HG03064 (cell line): ENCODE measurements at regions not wholly inside any gene's neighbourhood (a gene's known extent, or its start where the extent isn't known, plus 50 kb on each side); places are given as distances from the start of the nearest gene placed in this dataset.
"Not testable (repeated sequence)": the region's sequence is repeated elsewhere in the genome, so short reads cannot be mapped to it uniquely, and the experiment has no call there.

Experiments used
- ATAC-seq: cut with Tn5 transposase; IDR thresholded peaks from one replicate; pipeline ENCODE4 v1.9.1; 2021; ENCODE audit warnings: low read depth; ENCODE audit not compliant: unreplicated experiment

DNA sequence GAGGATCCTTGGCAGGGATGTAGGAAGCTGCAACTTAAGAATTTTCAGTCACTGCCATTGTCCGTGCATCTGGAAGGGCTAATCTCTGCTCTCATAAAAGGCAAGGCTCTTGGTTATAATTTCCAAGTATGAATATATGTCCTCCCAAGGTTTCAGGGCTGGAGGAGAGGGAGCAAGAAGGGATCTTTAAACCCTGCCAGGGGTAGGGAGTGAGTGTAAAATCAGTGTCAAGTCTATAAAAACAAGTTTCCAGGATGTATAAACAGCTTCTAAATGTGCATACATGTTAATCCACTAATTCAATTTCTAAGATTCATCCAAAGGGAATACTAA is 110.2 kb upstream of the CYRIA start:
- ATAC-seq: no peak

- no peak for ATAC-seq
Observed at GRCh38 chr2:16774980-16775898, 109.6 kb upstream of the CYRIA start.

DNA sequence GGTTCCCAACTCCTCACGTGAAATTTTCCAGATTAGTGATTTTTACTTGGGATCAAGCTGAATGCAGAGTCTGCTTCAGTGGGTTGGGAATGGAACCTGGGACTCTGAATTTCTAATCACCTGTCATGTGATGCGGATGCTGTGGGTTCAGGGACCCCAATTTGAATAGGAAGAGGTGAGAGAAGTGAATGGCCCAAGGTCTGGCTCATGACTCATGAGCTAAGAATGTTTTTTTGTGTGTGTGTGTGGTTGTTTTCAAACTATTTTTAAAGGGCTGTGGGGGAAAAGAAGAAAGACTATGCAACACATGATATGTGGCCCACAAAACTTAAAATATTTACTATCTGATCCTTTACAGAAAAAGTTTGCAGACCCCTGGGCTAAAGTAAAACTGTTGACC is 108.5 kb upstream of the CYRIA start:
- ATAC-seq: no peak

DNA sequence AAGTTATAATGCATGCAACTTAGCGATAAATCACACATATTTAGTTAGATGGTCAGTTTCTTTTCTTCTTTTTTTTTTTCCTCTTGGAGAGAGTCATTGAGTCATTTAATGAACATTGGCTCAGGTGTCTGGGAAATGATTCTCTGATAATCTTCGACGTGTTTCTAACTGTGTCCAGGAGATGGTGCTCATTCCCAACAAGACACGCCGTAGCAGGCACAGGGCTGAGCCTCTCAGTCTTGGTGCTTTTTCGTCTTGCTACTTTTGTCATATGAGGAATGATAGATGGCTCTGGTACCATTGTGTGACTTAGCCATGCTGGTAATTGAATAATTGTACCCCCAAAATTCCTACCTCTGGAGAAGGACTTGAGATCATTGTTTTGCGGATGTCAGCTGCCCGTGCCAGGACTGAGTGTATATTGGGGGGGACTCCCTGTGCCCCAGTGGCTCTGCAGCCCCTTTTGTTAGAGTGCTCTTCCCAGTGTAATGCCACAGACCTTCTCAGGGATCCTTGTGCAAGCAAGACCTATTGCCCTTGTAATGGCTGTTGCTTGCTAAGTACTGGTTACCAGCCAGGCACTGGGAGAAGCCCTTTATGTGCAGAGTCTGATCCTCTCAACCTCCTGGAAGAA is 107.6 kb upstream of the CYRIA start:
- no peak for ATAC-seq

GRCh38 chr2:16767789-16768476 is 102.3 kb upstream of the CYRIA start:
- no peak for ATAC-seq

GRCh38 chr2:16765356-16765755 is 99.7 kb upstream of the CYRIA start:
- no peak for ATAC-seq

DNA sequence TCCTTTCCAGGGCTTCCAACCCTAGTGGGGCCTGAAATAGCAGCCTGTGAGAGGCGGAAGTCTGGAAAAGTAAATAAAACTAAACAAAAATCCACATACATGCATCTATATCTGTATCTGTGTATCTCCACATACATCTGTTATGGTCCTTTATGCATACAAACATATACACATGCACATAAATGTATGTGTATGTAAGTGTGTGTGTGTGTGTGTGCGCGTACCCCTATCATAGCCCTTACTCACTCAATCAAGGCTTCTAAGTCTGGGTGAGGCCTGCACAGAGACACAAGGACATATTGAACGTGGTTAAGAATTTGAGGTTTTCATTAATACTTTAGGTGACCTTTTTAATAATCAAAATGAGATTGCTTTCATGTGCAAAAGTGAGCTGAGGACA is 98.9 kb upstream of the CYRIA start:
- ATAC-seq: no peak

- no peak for ATAC-seq
Observed at GRCh38 chr2:16763493-16763899, 97.9 kb upstream of the CYRIA start.

GRCh38 chr2:16763056-16763455 is 97.4 kb upstream of the CYRIA start:
- no peak for ATAC-seq

DNA sequence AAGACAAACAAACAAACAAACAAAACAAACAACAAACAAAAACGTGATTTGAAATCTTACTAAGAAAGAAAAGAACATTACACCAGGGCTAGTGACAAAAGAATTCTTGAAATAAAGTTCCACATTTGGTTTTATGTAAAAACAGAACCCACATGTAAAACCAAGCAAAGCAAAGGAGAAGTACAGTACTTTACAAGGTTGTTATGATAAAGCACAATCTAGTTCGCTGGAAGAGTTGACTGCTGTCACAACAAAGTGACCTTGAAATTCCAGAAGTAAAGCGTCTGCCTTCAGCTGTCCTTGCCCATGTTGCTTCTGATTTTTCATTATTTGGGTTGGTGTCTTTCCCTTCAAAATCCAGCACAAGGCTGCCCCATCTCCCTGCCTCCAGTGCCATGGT is 94.8 kb upstream of the CYRIA start:
- no peak for ATAC-seq

- ATAC-seq: no peak
Observed at GRCh38 chr2:16756831-16757644, 91.4 kb upstream of the CYRIA start.

DNA sequence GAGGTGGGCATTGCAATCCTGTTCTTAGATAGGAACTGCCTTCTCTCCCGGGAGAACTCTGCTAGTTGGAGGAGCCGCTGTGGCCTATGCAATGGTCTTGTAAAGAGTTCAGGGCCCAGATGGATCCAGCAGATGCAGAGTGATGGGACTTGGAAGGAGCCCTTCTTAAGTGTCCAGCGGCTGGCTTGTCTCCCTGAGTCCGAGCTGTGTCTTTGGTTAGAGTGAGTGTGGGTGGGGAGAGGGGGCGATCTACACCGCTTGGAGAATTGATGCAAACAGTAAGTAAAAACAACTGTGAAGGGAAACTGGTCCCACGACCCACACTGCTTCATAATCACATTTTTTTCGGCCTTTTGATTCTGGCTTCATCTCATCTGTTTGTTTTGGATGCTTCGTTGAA is 89.8 kb upstream of the CYRIA start:
- no peak for ATAC-seq

- ATAC-seq: not testable (repeated sequence)
Observed at GRCh38 chr2:16753025-16753424, 87.4 kb upstream of the CYRIA start.

GRCh38 chr2:16750925-16751214 is 85.2 kb upstream of the CYRIA start:
- ATAC-seq: not testable (repeated sequence)

DNA sequence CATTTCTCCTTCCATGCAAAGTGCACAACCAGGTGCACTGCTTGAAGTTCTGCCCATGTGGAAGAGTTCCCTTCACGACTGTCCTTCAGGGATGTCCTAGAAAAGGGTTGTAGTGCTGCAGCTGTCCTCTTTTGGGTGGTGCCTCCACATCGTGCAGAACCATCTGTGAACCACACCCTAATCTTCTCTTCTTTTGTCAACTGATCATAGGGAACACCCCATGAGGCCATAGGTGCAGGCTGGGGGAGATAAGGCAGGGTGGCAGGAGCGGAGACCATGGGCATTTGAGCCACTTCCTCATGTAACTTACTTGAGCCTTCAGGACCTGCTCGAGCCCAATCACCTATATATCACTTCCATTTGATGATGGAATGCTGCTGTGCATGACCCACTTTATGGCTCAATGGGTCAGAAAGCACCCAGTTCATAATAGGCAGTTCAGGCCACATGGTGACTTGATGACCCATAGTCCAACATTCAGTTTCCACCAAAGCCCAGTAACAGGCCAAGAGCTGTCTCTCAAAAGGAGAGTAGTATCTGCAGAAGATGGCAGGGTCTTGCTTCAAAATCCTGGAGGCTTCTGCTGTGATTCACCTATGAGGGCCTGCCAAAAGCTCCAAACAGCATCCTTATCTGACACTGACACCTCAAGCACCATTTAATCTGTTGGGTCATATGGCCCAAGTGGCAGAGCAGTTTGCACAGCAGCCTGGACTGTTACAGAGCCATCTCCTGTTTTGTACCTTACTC is 84.7 kb upstream of the CYRIA start:
- no peak for ATAC-seq

DNA sequence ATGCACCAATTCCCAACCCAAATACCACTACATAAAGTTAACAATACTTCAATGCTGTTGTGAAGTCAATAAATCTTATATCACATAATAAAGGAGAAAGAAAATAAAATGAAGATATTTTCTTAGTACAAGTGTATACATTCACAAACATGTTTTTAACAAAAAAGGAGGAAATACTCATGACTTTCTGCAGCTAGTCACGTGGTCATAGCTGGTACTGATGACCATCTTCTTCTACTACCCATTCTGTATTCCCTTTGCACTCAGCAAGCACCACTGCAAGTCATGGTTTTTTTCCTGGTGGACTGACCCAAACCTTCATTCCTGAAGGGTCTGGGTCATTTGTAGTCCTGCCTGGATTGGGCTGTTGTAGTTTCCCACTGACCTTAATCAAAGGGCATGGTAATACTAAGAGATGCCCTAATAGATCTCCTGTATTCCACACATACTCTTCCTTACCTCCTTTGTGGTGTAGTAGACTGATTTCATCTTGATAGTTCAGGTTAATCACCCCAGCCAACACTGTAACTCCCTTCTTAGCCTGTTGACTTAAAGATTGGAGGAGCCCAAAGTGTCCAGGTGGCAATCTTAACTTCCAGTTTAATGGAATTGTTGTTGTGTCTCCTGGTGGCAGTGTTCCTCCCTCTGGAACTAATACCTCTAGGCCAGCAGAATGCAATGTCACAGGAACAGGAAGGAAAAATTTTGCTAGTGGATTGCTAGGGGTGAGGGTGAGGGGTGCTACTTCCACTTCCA is 83.1 kb upstream of the CYRIA start:
- ATAC-seq: not testable (repeated sequence)

DNA sequence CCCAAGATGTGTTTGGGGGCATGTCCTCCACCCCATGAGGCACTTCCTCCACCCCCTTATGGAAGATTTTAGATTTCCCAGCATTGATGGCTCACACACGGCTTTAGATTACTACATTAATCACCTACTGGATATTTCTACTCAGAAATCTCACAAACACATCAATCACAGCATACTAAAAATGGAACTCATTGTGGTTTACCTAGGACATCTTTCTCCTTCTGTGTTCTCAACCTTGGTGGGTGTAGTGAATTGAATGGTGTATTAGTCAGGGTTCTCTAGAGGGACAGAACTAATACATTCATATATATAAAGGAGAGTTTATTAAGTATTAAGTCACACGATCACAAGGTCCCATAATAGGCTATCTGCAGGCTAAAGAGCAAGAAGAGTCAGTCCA is 82.1 kb upstream of the CYRIA start:
- ATAC-seq: no peak

GRCh38 chr2:16747257-16747656 is 81.6 kb upstream of the CYRIA start:
- no peak for ATAC-seq

DNA sequence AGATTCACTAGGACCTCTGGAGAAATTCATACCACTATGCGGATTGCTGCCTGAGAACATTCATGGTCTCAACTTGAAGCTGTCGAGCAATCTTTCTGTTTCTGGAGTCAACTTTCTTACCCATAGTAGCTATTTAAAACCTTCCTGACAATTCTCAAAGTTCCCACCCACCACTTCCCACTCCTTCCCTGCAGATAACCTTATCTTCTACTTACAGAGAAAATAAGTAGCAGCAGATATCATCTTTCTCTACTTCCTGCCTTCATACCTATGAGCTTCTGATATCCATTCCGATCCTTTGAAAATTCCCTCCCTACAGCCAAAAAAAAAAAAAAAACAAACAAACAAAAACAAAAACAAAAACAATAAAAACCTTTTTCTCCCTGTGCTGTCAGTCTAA is 81.2 kb upstream of the CYRIA start:
- no peak for ATAC-seq

DNA sequence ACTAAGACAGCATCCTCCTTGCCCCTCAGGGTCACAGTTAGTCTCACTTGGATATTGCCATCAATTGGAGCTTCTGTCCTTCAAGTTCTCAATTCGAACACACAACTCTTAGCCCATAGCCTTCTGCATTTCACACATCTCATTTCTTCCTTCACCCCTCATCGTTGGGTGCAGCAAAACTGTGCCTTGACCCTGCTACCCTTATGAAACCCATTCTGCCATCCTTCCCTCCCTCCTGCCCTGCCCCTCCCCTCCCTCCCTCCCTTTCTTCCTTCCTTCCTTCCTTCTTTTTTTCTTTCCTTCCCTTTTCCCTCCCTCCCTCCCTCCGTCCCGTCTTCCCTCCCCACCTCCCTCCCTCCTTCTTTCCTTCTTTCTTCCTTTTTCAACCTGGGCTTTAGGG is 80.7 kb upstream of the CYRIA start:
- no peak for ATAC-seq
